Calu3 (cell line): ENCODE measurements at regions not wholly inside any gene's neighbourhood (a gene's known extent, or its start where the extent isn't known, plus 50 kb on each side); places are given as distances from the start of the nearest gene placed in this dataset.
"Not testable (repeated sequence)": the region's sequence is repeated elsewhere in the genome, so short reads cannot be mapped to it uniquely, and the experiment has no call there.

Experiments used
- BruUV-seq: library from RNA; stranded (reverse); fragments of 400-500 nt; replicated peaks from 2 replicates; lab custom pipeline; 2021; lab: Mats Ljungman, UMichigan
- CTCF ChIA-PET: fragments of 300-600 bp; sonication (Branson Sonifier 250); formaldehyde crosslinking; loops from one replicate; lab custom pipeline; 2022; ENCODE audit warnings: antibody characterized with exemption; lab: Charles Lee
- DNase-seq: peaks from one replicate; pipeline ENCODE4 v3.0.0; 2022
- H3K27ac Mint-ChIP-seq: one replicate; pipeline ENCODE4 v1.8.0; 2022; ENCODE audit warnings: mixed read lengths; ENCODE audit not compliant: unreplicated experiment
- H3K27me3 Mint-ChIP-seq: one replicate; pipeline ENCODE4 v1.8.0; 2022; ENCODE audit warnings: mixed read lengths; ENCODE audit not compliant: unreplicated experiment
- H3K36me3 Mint-ChIP-seq: one replicate; pipeline ENCODE4 v1.8.0; 2022; ENCODE audit warnings: mild to moderate bottlenecking, moderate library complexity, mixed read lengths; ENCODE audit not compliant: insufficient read depth, unreplicated experiment
- H3K4me1 Mint-ChIP-seq: one replicate; pipeline ENCODE4 v1.8.0; 2022; ENCODE audit warnings: mild to moderate bottlenecking, low read depth, mixed read lengths; ENCODE audit not compliant: unreplicated experiment
- H3K4me3 Mint-ChIP-seq: one replicate; pipeline ENCODE4 v1.8.0; 2022; ENCODE audit warnings: mild to moderate bottlenecking, low read depth, moderate library complexity, mixed read lengths; ENCODE audit not compliant: unreplicated experiment
- H3K9me3 Mint-ChIP-seq: one replicate; pipeline ENCODE4 v1.8.0; 2022; ENCODE audit warnings: low read depth, mixed read lengths; ENCODE audit not compliant: unreplicated experiment
- intact Hi-C: fragments of 100-400 bp; cut with micrococcal nuclease; formaldehyde crosslinking; loops from one replicate; pipeline ENCODE4 v1.10.0; 2022; ENCODE audit not compliant: unreplicated experiment
- TF ChIP-seq, protein P1 (sequence below): fragments of 200-600 bp; IDR thresholded peaks from one replicate; pipeline ENCODE4 v1.8.0; 2022; ENCODE audit warnings: antibody characterized with exemption; ENCODE audit not compliant: unreplicated experiment

DNA sequence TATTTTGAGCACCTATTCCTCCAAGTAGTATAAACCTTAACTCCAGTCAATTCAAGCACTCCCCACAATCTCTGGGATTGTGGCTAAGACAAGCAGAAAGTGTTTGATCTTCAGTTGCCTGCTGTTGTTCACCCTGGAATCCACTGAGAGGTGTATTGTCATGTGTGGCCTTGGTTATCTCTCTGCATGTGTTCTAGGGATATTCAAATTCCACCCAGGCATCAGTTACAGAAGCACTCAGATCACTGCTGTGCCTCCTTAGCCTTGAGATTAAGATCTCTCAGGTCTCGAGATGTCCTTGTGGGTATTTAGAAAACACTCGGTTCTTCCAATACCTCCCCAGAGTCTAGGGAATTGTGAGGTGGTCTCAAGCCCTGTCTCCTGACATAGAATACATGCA lies 213.3 kb downstream of the SMARCA1 start:
- no peak for DNase-seq
- no peaks in the 10 kb centered on the region for H3K27me3 Mint-ChIP-seq
- no peak overlapping the region for H3K4me3 Mint-ChIP-seq
- no peaks in the 10 kb centered on the region for H3K36me3 Mint-ChIP-seq
- BruUV-seq: no TSS peak
- H3K4me1 Mint-ChIP-seq: no peaks in the 10 kb centered on the region
- H3K27ac Mint-ChIP-seq: no peak overlapping the region
- CTCF ChIA-PET: no interaction called here
- TF ChIP-seq, protein P1, sequence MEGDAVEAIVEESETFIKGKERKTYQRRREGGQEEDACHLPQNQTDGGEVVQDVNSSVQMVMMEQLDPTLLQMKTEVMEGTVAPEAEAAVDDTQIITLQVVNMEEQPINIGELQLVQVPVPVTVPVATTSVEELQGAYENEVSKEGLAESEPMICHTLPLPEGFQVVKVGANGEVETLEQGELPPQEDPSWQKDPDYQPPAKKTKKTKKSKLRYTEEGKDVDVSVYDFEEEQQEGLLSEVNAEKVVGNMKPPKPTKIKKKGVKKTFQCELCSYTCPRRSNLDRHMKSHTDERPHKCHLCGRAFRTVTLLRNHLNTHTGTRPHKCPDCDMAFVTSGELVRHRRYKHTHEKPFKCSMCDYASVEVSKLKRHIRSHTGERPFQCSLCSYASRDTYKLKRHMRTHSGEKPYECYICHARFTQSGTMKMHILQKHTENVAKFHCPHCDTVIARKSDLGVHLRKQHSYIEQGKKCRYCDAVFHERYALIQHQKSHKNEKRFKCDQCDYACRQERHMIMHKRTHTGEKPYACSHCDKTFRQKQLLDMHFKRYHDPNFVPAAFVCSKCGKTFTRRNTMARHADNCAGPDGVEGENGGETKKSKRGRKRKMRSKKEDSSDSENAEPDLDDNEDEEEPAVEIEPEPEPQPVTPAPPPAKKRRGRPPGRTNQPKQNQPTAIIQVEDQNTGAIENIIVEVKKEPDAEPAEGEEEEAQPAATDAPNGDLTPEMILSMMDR: no peak
- H3K9me3 Mint-ChIP-seq: peaks cover 3% of the 10 kb centered on the region
- intact Hi-C loops: no loop called here

DNA sequence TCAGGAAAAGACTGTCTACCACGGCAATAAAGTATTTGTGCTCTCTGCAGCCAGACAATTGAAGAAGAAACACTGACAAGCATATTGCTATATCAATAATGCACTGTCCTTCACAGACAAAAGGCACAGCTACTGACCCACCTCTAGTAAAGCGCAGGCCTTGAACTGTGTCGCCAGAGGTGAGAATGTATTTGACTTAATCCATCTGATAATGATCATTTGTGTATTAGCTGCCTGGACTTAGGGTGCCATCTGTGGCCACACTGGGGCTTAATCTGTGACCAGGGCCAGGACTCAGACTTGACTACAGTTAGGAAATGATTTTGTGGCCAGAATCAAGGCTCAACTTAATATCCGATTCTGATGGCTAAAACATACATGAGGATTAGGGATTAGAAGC lies 260.4 kb downstream of the SMARCA1 start:
- Mint-ChIP-seq H3K27me3 (no peaks in the 10 kb centered on the region), H3K4me1 (no peaks in the 10 kb centered on the region), H3K4me3 (no peak overlapping the region)

DNA sequence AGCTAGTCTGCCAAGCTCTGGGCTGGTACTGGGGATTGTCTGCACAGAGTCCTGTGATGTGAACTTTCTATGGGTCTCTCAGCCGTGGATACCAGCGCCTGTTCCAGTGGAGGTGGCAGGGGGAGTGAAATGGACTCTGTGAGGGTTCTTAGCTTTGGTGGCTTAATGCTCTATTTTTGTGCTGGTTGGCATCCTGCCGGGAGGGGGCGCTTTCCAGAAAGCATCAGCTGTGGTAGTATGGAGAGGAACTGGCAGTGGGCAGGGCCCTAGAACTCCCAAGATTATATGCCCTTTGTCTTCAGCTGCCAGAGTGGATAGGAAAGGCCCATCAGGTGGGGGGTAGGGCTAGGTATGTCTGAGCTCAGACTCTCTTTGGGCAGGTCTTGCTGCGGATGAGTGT lies 267.8 kb downstream of the SMARCA1 start:
- DNase-seq, H3K27me3 Mint-ChIP-seq, BruUV-seq, H3K27ac Mint-ChIP-seq, H3K36me3 Mint-ChIP-seq, H3K4me3 Mint-ChIP-seq, H3K4me1 Mint-ChIP-seq, H3K9me3 Mint-ChIP-seq, intact Hi-C loops, CTCF ChIA-PET: not testable (repeated sequence)

More for the DNA sequence above, 260.4 kb downstream of the SMARCA1 start:
- Mint-ChIP-seq H3K36me3 (no peaks in the 10 kb centered on the region), H3K27ac (no peak overlapping the region), H3K9me3 (peaks cover 2% of the 10 kb centered on the region)
- BruUV-seq: no TSS peak
- no peak for DNase-seq
- TF ChIP-seq, protein P1: no peak
- CTCF ChIA-PET: no interaction called here
- intact Hi-C loops: no loop called here

DNA sequence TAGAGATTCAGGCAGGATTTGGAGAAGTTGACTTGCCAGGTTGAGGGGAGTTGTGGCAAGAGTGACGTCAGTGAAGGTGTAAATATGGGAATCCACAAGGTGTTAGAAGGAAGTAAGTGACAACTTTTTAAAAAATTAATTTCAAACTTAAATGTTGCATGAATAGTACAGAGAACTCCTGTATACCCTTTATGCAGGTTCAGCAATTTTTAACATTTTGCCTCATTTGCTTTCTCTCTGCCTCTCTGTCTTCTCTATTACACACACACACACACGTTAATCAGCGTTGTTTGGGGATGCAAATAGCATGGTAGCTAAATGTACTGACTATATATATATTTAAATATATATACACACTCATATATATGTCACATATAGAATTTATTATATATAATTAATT lies 273.7 kb downstream of the SMARCA1 start:
- Mint-ChIP-seq H3K9me3 (no peaks in the 10 kb centered on the region), H3K36me3 (no peaks in the 10 kb centered on the region), H3K4me1 (no peaks in the 10 kb centered on the region), H3K27ac (no peak overlapping the region), H3K4me3 (no peak overlapping the region), H3K27me3 (no peaks in the 10 kb centered on the region)
- CTCF ChIA-PET: no interaction called here
- TF ChIP-seq, protein P1: no peak
- no TSS peak for BruUV-seq
- intact Hi-C loops: no loop called here
- DNase-seq: no peak

DNA sequence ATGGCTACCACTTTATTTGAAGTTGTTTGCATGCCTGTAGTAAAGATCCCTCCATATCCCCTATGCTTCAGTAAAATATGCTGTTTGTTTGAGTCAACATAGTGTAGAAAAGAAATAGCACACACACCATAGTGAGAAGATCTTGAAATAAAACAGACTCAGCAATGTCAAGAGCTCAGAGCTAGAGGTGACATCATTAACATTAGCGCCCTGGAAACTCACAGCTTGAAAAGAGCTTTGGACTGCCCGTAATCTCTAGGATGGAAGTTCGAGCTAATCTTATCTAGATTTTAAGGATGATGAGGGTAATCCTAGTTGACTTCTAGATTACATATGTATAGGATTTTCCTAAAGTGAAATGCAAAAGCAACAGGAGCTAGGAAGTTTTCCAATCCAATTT lies 275.6 kb downstream of the SMARCA1 start:
- Mint-ChIP-seq H3K4me3 (no peak overlapping the region), H3K4me1 (no peaks in the 10 kb centered on the region), H3K27ac (no peak overlapping the region), H3K36me3 (no peaks in the 10 kb centered on the region), H3K9me3 (no peaks in the 10 kb centered on the region), H3K27me3 (no peaks in the 10 kb centered on the region)
- no TSS peak for BruUV-seq
- intact Hi-C loops: no loop called here
- no peak for DNase-seq
- CTCF ChIA-PET: no interaction called here
- TF ChIP-seq, protein P1: no peak
